ENCODE measurements at regions not wholly inside any gene's neighbourhood (a gene's known extent, or its start where the extent isn't known, plus 50 kb on each side); places are given as distances from the start of the nearest gene placed in this dataset.

DNA sequence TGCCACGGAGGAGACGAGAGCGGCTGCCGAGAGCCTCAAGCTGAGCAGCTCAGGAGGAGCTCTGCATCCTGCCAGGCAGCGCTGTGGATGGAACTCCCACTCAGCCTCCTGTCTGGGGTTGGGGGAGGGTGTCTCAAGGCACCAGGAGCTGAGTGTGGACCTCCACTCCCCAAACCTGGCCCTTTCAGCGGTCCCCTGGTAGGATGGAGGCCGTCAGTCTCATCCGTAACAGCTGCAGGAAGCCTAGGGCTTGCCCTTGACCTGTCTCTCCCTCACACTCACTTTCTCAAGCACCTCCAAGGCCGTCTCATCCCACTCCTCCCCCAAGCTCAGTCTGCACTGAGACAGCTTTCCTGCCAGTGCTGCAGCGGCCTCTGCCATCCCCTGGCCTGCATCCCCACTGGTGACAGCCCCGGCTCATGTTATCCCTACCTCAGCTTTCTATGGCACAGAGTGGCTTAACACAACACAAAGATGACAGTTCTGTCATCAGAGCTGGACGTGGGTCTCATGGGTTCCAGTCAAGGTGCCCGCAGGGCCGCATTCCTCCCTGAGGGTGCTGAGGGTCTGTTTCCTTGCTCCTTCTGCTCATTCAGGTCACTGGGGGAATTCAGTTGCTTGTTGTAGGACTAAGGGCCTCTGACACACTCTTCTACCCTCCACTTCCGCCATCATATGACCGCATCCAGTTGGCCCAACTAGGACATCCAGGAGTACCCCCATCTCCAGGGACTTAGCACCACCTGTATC, 341.9 kb upstream of the B3GAT1 start:
- no peak for DNase-seq (ENCODE audit: low read depth)
- no peak overlapping the region for H3K4me3 ChIP-seq (ENCODE audit: control insufficient read depth, low read depth, low read length)
- no peak for TF ChIP-seq CTCF (IDR thresholded peaks at IDR 0.05; ENCODE audit: control insufficient read depth, insufficient read depth, low read depth, low read length, missing control alignments)

DNA sequence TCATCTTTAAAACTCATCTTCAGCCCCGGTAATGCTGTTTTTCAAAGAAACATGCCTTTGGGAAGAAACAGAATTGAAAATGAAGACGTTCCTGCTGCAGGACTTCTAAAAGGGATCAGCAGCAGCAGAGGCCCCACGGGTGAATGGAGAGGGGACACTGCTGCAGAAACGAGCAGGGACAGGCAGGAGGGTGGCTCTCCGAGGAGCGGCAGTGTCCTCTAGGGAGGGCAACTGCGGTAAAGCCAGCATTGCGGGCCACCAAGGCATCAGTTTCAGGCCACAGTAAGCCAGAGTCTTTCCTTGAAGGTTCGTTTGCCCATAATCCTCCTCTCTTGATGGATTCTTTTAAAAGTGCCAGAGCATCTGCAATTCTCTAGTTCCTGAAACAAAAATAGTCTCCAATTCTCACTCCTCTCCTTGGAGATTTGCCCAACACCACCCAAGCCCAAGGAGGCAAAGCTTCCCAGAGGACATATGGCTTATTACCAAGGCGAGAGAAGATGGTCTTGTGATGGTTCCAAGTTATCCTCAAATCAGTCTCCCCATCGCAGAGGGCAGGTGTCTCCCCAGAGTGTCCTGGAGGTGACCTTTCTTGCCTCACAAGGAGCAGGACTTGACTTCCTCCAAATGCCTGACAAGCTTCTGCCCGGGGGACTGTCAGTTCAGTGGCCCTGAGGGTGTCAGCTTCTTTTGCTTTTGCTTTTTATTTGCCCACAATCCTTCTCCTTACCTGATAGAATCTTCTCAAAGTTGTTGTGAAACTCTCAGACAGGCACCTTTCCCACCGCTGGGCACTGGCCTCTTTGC, 341.1 kb upstream of the B3GAT1 start:
- no peak for TF ChIP-seq CTCF (IDR thresholded peaks at IDR 0.05; ENCODE audit: control insufficient read depth, insufficient read depth, low read depth, low read length, missing control alignments)
- DNase-seq (ENCODE audit: low read depth), result no peak
- H3K4me3 ChIP-seq (ENCODE audit: control insufficient read depth, low read depth, low read length), result no peak overlapping the region

GRCh38 chr11:134752526-134752925, 340.5 kb upstream of the B3GAT1 start:
- no peak for DNase-seq (ENCODE audit: low read depth)
- H3K4me3 ChIP-seq (ENCODE audit: control insufficient read depth, low read depth, low read length), result no peak overlapping the region
- no peak for TF ChIP-seq CTCF (IDR thresholded peaks at IDR 0.05; ENCODE audit: control insufficient read depth, insufficient read depth, low read depth, low read length, missing control alignments)

DNA sequence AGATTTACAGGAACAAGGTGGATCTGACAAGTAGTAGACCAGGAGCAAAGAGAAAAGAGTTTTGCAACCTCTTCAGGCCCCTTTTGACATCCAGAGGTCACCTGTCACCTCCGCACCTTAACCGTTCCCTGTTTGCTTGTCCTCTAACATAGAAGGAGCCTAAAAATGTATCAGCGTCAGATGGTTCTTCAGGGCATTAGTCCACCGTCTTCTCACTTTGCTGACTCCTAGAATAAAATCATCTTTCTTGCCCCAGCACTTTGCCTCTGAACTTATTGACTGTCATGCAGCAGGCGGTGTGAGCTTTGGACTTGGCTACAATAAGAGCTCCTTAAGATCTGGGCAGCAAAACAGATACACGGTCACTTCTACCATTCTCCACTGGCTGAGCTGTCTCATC, 339.7 kb upstream of the B3GAT1 start:
- DNase-seq (ENCODE audit: low read depth), result no peak
- H3K4me3 ChIP-seq (ENCODE audit: control insufficient read depth, low read depth, low read length), result no peak overlapping the region
- no peak for TF ChIP-seq CTCF (IDR thresholded peaks at IDR 0.05; ENCODE audit: control insufficient read depth, insufficient read depth, low read depth, low read length, missing control alignments)

DNA sequence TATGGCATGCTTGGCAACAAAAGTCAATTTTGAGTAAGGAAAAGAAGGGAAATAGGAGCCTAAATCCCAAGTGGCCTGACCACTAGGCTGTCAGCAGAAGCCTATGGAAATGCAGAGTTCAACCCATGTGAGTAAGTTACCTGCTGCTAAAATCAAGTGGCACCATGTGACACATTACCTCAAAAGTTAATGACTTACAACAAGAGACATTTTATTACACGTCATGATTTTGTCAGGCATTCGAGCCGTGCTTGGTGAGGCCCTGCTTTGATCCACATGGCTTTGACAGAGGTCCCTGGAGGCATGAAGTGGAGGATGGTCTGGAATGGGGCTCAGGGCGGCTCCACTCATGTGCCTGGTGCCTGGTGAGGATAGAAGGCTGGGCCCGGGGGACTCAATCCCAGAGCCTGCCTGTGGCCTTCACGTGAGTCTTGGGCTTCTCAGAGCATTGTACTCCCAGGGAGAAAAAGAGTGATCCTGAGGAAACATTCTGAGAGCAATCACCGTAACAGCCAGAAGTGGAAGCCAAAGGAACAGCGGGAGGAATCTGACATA, 339.1 kb upstream of the B3GAT1 start:
- no peak for TF ChIP-seq CTCF (IDR thresholded peaks at IDR 0.05; ENCODE audit: control insufficient read depth, insufficient read depth, low read depth, low read length, missing control alignments)
- H3K4me3 ChIP-seq (ENCODE audit: control insufficient read depth, low read depth, low read length), result no peak overlapping the region
- no peak for DNase-seq (ENCODE audit: low read depth)

DNA sequence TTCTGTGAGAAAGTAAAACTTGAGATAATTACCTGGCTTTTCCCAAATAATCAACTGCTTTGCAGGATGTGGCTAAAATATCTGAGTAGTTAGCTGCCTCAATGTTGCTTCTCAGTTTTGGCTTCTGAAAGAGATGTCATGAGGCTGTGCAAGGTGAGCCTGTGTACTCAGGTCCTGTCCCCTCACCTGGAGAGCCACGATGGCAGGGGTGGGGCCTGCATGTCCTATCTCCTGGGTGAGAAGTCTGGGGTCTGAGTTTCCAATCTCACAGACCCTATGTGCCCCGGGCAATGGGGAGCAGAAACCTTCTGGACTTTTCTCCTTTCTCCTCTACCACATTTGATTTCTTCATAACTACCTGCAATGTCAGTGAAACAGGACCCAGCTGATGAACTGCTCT, 338.6 kb upstream of the B3GAT1 start:
- H3K4me3 ChIP-seq (ENCODE audit: control insufficient read depth, low read depth, low read length), result no peak overlapping the region
- TF ChIP-seq CTCF (IDR thresholded peaks at IDR 0.05; ENCODE audit: control insufficient read depth, insufficient read depth, low read depth, low read length, missing control alignments), result no peak
- no peak for DNase-seq (ENCODE audit: low read depth)

Measured in AG09309 (cell line).